GM06990 (cell line): ENCODE measurements at regions not wholly inside any gene's neighbourhood (a gene's known extent, or its start where the extent isn't known, plus 50 kb on each side); places are given as distances from the start of the nearest gene placed in this dataset.

ENCODE experiments used
- DNase-seq: peaks from one replicate; pipeline ENCODE4 v3.0.0-alpha.2; 2011; ENCODE audit not compliant: insufficient read length; ENCODE audit errors: extremely low read depth
- H3K27me3 ChIP-seq: replicated peaks from 2 replicates; pipeline ENCODE4 v1.6.0; 2011; ENCODE audit warnings: low read length; ENCODE audit not compliant: control insufficient read depth, insufficient read depth
- H3K36me3 ChIP-seq: 2 replicates; pipeline ENCODE4 v1.5.1; 2011; ENCODE audit warnings: low read length; ENCODE audit not compliant: control insufficient read depth, insufficient read depth
- H3K4me3 ChIP-seq: replicated peaks from 2 replicates; pipeline ENCODE4 v1.5.1; 2011; ENCODE audit warnings: low read depth, mild to moderate bottlenecking, control low read depth, low read length
- TF ChIP-seq, protein P1 (sequence below): IDR thresholded peaks from 2 replicates; pipeline ENCODE4 v1.5.1; 2011; ENCODE audit warnings: low read length, control low read depth, mild to moderate bottlenecking, inconsistent platforms; ENCODE audit not compliant: insufficient read depth, poor library complexity, severe bottlenecking

DNA sequence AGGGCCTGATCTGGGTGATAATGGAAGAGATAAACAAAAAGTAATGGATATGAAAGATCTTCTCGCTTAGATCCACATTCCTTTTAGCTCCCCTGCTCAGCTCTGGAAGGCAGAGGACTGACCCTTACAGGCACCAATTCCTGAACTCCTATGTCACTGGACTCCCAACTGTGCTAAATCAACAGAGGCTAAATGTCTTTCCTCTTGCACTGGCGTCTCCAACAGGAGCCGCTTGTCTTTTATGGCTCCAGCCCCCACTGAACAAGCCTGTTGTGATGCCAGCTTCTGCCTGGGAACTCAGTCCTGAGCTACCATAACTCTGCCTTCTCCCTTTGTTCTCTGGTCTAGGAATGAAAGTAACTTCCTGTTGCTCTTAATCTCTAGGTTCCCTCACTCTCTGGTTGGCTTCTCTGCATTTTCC lies 142.1 kb upstream of the COL11A1 start:
- Histone ChIP-seq H3K27me3 (no peaks in the 10 kb centered on the region), H3K4me3 (no peak overlapping the region), H3K36me3 (no peaks in the 10 kb centered on the region)
- no peak for DNase-seq
- TF ChIP-seq, protein P1, sequence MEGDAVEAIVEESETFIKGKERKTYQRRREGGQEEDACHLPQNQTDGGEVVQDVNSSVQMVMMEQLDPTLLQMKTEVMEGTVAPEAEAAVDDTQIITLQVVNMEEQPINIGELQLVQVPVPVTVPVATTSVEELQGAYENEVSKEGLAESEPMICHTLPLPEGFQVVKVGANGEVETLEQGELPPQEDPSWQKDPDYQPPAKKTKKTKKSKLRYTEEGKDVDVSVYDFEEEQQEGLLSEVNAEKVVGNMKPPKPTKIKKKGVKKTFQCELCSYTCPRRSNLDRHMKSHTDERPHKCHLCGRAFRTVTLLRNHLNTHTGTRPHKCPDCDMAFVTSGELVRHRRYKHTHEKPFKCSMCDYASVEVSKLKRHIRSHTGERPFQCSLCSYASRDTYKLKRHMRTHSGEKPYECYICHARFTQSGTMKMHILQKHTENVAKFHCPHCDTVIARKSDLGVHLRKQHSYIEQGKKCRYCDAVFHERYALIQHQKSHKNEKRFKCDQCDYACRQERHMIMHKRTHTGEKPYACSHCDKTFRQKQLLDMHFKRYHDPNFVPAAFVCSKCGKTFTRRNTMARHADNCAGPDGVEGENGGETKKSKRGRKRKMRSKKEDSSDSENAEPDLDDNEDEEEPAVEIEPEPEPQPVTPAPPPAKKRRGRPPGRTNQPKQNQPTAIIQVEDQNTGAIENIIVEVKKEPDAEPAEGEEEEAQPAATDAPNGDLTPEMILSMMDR: no peak

DNA sequence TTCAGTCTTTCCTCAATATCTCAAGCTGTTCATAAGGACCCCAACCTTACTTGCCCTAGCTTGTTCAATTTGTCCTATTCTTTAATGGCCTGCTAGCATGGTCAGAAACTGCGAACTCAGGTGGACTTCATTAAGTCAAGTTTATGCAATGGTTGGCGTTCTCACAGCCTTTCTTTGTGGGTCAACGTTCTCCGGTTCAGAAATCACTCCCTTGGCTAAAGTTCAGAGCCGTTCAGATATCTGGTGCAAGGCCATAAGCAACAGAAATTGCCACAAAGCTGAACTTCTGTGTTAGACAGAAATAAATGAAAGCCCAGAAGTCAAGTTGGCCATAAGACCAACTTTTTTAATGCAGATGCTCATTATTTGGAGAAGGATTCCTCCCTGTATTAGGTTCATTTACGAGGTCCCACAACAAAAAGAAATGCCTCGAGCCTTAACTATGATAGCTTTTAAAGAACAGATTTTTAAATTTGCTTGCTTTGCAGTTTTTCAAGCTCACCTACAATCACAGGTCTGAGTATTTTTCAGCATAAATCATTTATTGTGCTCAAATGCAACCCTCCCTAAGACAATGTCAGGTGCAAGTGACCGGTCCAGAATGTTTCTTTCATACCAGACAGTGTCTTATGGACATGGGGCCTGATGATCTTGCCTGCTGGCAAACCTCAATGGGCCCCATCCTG lies 140.2 kb upstream of the COL11A1 start:
- Histone ChIP-seq H3K4me3 (no peak overlapping the region), H3K36me3 (no peaks in the 10 kb centered on the region), H3K27me3 (no peaks in the 10 kb centered on the region)
- DNase-seq: no peak
- TF ChIP-seq, protein P1: no peak

DNA sequence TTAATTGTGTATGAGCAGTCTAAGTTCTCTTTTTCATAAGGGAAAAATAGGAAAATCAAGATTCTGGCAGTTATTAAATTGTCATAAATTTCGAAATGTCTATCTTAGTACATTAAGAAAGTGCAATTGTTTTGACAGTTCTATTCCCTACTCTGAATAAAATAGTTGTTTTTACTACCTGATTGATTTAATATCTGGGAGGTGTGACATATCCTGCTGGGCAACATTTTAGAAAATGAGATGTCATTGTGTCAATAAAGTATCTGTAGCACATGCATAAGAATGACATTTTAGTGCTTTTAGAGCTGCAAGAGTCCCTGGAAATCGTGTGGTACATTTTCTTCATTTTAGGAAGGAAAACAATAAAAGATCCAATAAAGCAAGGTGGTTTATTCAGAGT lies 139.2 kb upstream of the COL11A1 start:
- Histone ChIP-seq H3K27me3 (no peaks in the 10 kb centered on the region), H3K36me3 (no peaks in the 10 kb centered on the region), H3K4me3 (no peak overlapping the region)
- TF ChIP-seq, protein P1: no peak
- no peak for DNase-seq

GRCh38 chr1:103243481-103243880 lies 135.2 kb upstream of the COL11A1 start:
- TF ChIP-seq, protein P1: no peak
- DNase-seq: no peak
- Histone ChIP-seq H3K4me3 (no peak overlapping the region), H3K36me3 (no peaks in the 10 kb centered on the region), H3K27me3 (no peaks in the 10 kb centered on the region)

DNA sequence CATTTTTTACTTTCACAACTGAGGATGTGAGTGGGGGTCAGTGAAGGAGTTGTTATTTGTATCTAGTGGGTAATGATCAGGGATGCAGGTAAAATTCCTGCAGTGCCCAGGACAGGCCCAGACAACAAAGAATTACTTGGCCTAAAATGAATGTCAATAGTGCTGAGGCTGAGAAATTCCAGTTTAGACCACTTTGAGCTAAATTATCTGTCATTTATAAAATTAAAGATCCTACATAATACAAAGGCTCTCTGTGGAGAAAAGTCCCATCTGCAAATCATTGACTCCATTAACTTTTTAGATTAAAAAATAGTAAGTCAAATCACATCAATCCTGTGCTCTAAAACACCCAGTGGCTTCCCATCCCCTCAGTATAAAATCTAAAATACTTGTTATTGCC lies 130.7 kb upstream of the COL11A1 start:
- Histone ChIP-seq H3K36me3 (no peaks in the 10 kb centered on the region), H3K27me3 (no peaks in the 10 kb centered on the region), H3K4me3 (no peak overlapping the region)
- no peak for DNase-seq
- TF ChIP-seq, protein P1: no peak

DNA sequence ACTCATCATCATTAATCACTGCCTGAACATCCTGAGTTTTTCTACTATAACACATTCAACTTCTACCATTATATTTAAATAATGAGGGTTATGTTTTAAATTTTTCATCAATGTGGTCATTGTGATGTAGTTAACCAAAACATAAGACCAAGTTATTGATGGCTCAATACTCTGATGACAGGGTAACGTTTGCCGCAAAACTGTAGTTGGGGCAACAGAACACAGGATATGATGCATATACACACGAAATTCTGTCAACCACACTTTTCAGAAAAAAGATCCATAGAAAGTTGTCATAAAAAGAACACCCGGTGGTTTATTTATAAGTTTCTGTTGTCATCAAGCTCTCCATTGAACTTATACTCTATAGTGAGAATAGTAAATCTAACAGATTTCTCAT lies 121.7 kb upstream of the COL11A1 start:
- DNase-seq: no peak
- H3K36me3 ChIP-seq: no peaks in the 10 kb centered on the region
- H3K27me3 ChIP-seq: no peaks in the 10 kb centered on the region
- no peak overlapping the region for H3K4me3 ChIP-seq
- TF ChIP-seq, protein P1: no peak
